Endothelial cell of umbilical vein (primary cell): ENCODE measurements at regions not wholly inside any gene's neighbourhood (a gene's known extent, or its start where the extent isn't known, plus 50 kb on each side); places are given as distances from the start of the nearest gene placed in this dataset.

Experiments used
- BruUV-seq: library from RNA; stranded (reverse); fragments of 400-500 nt; replicated peaks from 2 replicates; lab custom pipeline; 2021; lab: Mats Ljungman, UMichigan
- CTCF ChIA-PET: fragments of 300-600, 350-600 bp; sonication (Branson Sonifier 250); formaldehyde crosslinking; loops from one replicate; lab custom pipeline; 2021; ENCODE audit warnings: antibody characterized with exemption, inconsistent platforms; lab: Charles Lee
- POLR2A ChIA-PET: fragments of 300-600, 350-600 bp; sonication (Branson Sonifier 250); formaldehyde crosslinking; loops from one replicate; lab custom pipeline; 2021; ENCODE audit warnings: antibody characterized with exemption, inconsistent platforms; lab: Charles Lee
- DNase-seq: peaks from one replicate; pipeline ENCODE4 v3.0.0-alpha.2; 2011; ENCODE audit warnings: low read depth, low spot score
- FAIRE-seq: peaks from 2 replicates; lab custom pipeline; 2011; peaks lifted over from hg19 to GRCh38; lab: Jason Lieb, UNC
- H2AFZ ChIP-seq: 2 replicates; pipeline ENCODE4 v1.6.0; 2012; ENCODE audit warnings: low read depth, low read length, control low read depth, inconsistent platforms
- H3K27ac ChIP-seq: 2 replicates; pipeline ENCODE4 v1.5.1; 2011; ENCODE audit warnings: low read depth, mild to moderate bottlenecking, control low read depth, low read length, moderate library complexity; ENCODE audit not compliant: insufficient read depth
- H3K27me3 ChIP-seq, 2 experiments: 2 replicates each; pipeline versions ENCODE4 v1.6.0 to v1.6.1; 2011; ENCODE audit warnings: low read length in 2 of 2, mixed read lengths in 1 of 2; ENCODE audit not compliant: control insufficient read depth in 2 of 2, insufficient read depth in 2 of 2
- H3K36me3 ChIP-seq, 2 experiments: 2 replicates in 1 of 2; 3 replicates in 1 of 2; pipeline ENCODE4 v1.5.1; 2011; ENCODE audit warnings: low read length in 2 of 2, mild to moderate bottlenecking in 1 of 2, moderate library complexity in 1 of 2; ENCODE audit not compliant: control insufficient read depth in 2 of 2, insufficient read depth in 2 of 2; ENCODE audit errors: extremely low read depth in 1 of 2
- H3K4me1 ChIP-seq: 3 replicates; pipeline ENCODE4 v1.5.1; 2011; ENCODE audit warnings: mild to moderate bottlenecking, low read length; ENCODE audit not compliant: control insufficient read depth, insufficient read depth; ENCODE audit errors: extremely low read depth
- H3K4me2 ChIP-seq: 2 replicates; pipeline ENCODE4 v1.6.1; 2011; ENCODE audit warnings: low read length, control low read depth, mixed read lengths; ENCODE audit not compliant: insufficient read depth
- H3K4me3 ChIP-seq, 3 experiments: fragments of 200-600 bp in 1 of 3; sonication (generic), shearing (Covaris generic) in 1 of 3; replicated peaks in 1 of 3; 2 replicates each; pipeline ENCODE4 v1.5.1; 2011 to 2016; ENCODE audit warnings: control low read depth in 3 of 3, low read length in 3 of 3, mild to moderate bottlenecking in 2 of 3, inconsistent platforms in 1 of 3, low read depth in 1 of 3, moderate library complexity in 1 of 3; ENCODE audit not compliant: insufficient read depth in 1 of 3
- H3K79me2 ChIP-seq: 2 replicates; pipeline ENCODE4 v1.6.0; 2012; ENCODE audit warnings: low read length, inconsistent platforms; ENCODE audit not compliant: control insufficient read depth, insufficient read depth
- H3K9ac ChIP-seq: replicated peaks from 2 replicates; pipeline ENCODE3; 2011; ENCODE audit warnings: low read length, control low read depth; ENCODE audit not compliant: insufficient read depth; ENCODE audit errors: extremely low read depth
- H3K9me1 ChIP-seq: replicated peaks from 3 replicates; pipeline ENCODE4 v1.6.0; 2011; ENCODE audit warnings: mild to moderate bottlenecking, low read length; ENCODE audit not compliant: control insufficient read depth, insufficient read depth; ENCODE audit errors: extremely low read depth
- H3K9me3 ChIP-seq: replicated peaks from 2 replicates; pipeline ENCODE4 v1.5.1; 2012; ENCODE audit warnings: low read length, inconsistent platforms; ENCODE audit not compliant: control insufficient read depth, insufficient read depth
- H4K20me1 ChIP-seq: replicated peaks from 2 replicates; pipeline ENCODE3; 2011; ENCODE audit warnings: mild to moderate bottlenecking, low read length; ENCODE audit not compliant: control insufficient read depth, insufficient read depth; ENCODE audit errors: extremely low read depth
- CTCF ChIP-seq, 2 donors: IDR thresholded peaks; 1 replicate in 1 of 2; 2 replicates in 1 of 2; pipeline ENCODE4 v1.5.1; 2011; ENCODE audit warnings: low read length in 2 of 2, mild to moderate bottlenecking in 2 of 2, moderate library complexity in 2 of 2, control low read depth in 1 of 2, inconsistent platforms in 1 of 2, low read depth in 1 of 2; ENCODE audit not compliant: insufficient read depth in 1 of 2; ENCODE audit errors: extremely low read depth in 1 of 2
- EZH2 ChIP-seq: IDR thresholded peaks from 2 replicates; pipeline ENCODE4 v1.6.1; 2012; ENCODE audit warnings: borderline replicate concordance, low read depth, mild to moderate bottlenecking, moderate library complexity, low read length, inconsistent platforms; ENCODE audit not compliant: severe bottlenecking
- FOS ChIP-seq: IDR thresholded peaks from 2 replicates; pipeline ENCODE4 v1.6.1; 2011; ENCODE audit warnings: mild to moderate bottlenecking, low read length, moderate library complexity, borderline replicate concordance; ENCODE audit not compliant: insufficient read depth
- GATA2 ChIP-seq: IDR thresholded peaks from 2 replicates; pipeline ENCODE4 v1.7.0; 2011; ENCODE audit warnings: low read depth, mild to moderate bottlenecking, moderate library complexity, mixed read lengths, low read length; ENCODE audit not compliant: insufficient read length, insufficient read depth
- JUN ChIP-seq: IDR thresholded peaks from 2 replicates; pipeline ENCODE4 v1.6.1; 2011; ENCODE audit warnings: borderline replicate concordance, low read depth; ENCODE audit not compliant: insufficient read length, insufficient read depth
- MAX ChIP-seq: IDR thresholded peaks from 2 replicates; pipeline ENCODE4 v1.6.1; 2011; ENCODE audit not compliant: insufficient read depth, insufficient read length
- MYC ChIP-seq: IDR thresholded peaks from one replicate; pipeline ENCODE4 v1.6.1; 2011; ENCODE audit warnings: mild to moderate bottlenecking, low read depth, low read length
- POLR2A ChIP-seq: IDR thresholded peaks from 2 replicates; pipeline ENCODE4 v1.6.1; 2012; ENCODE audit warnings: low read depth, mild to moderate bottlenecking, control low read depth, low read length
- POLR2AphosphoS5 ChIP-seq: IDR thresholded peaks from 2 replicates; pipeline ENCODE4 v1.6.1; 2012; ENCODE audit warnings: low read depth, mild to moderate bottlenecking, control low read depth, low read length, moderate library complexity; ENCODE audit not compliant: insufficient read depth
- dilution Hi-C: fragments of 300-500 bp; cut with MboI; formaldehyde crosslinking; loops from one replicate; pipeline ENCODE4 v1.15.0; 2019; ENCODE audit warnings: low sequenced_read_pairs; ENCODE audit not compliant: extremely low pct_ligation_motif_present
- intact Hi-C: fragments of 100-400 bp; cut with micrococcal nuclease; formaldehyde crosslinking; loops from one replicate; pipeline ENCODE4 v1.10.0; 2022

- dilution Hi-C loops, result loop anchor here (25.0 kb wide), 1 partner anchor 350 kb away; no protein-coding TSS in a partner anchor
These were observed 122.8 kb upstream of the L3MBTL4 start for GRCh38 chr18:6537475-6537874.

More at GRCh38 chr18:6537475-6537874, 122.8 kb upstream of the L3MBTL4 start:
- H3K36me3 ChIP-seq, result no peaks in the 10 kb centered on the region
- H3K9ac ChIP-seq, result no peak overlapping the region
- no peak overlapping the region for H3K27ac ChIP-seq
- ChIA-PET CTCF (interaction anchor here (1.2 to 2.8 kb wide), 2 partner anchors 15 to 348 kb away, joined by 7 to 15 read pairs; no protein-coding TSS in a partner anchor), POLR2A (no interaction called here)
- H3K4me1 ChIP-seq, result peaks cover 9% of the 10 kb centered on the region
- H3K4me3 ChIP-seq, result no peak overlapping the region
- no peaks in the 10 kb centered on the region for H3K27me3 ChIP-seq
- no peaks in the 10 kb centered on the region for H4K20me1 ChIP-seq
- H3K79me2 ChIP-seq, result no peaks in the 10 kb centered on the region
- H3K9me1 ChIP-seq, result no peaks in the 10 kb centered on the region
- DNase-seq (no peak), FAIRE-seq (no peak)
- no peak overlapping the region for H2AFZ ChIP-seq
- TF ChIP-seq POLR2AphosphoS5, result no peak
- no peak for TF ChIP-seq MYC
- no peak for TF ChIP-seq JUN
- no peak for TF ChIP-seq CTCF (IDR thresholded peaks at IDR 0.05; ENCODE audit: extremely low read depth in 1 of 2, insufficient read depth in 1 of 2, low read depth in 1 of 2, low read length in 2 of 2)
- no peak for TF ChIP-seq GATA2
- TF ChIP-seq EZH2, result no peak
- no peak for TF ChIP-seq POLR2A
- TF ChIP-seq MAX, result no peak
- no peak for TF ChIP-seq FOS
- BruUV-seq, result no TSS peak
- no peaks in the 10 kb centered on the region for H3K9me3 ChIP-seq
- intact Hi-C loops, result no loop called here
- H3K4me2 ChIP-seq, result no peak overlapping the region
